ENCODE measurements at regions not wholly inside any gene's neighbourhood (a gene's known extent, or its start where the extent isn't known, plus 50 kb on each side); places are given as distances from the start of the nearest gene placed in this dataset.
"Not testable (repeated sequence)": the region's sequence is repeated elsewhere in the genome, so short reads cannot be mapped to it uniquely, and the experiment has no call there.

DNA sequence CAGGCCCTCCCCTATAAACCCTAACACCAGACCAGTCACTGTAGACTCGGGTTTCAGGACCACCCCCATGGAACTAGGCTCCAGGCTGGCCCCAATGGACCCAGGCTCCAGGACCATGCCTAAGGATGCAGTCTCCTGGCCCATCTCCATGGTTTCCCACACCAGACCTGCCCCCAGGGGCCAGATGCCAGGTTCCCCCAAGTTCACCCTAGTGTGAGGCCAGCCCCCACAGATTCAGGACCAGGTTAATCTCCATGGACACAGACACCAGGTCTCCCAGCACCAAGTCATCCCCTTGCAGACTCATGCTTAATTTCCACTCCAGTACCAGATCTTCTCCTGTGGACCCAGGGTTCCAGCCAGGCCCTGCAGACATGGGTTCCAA lies 103.8 kb upstream of the LANCL2 start:
- DNase-seq (ENCODE audit: low read depth): no peak

DNA sequence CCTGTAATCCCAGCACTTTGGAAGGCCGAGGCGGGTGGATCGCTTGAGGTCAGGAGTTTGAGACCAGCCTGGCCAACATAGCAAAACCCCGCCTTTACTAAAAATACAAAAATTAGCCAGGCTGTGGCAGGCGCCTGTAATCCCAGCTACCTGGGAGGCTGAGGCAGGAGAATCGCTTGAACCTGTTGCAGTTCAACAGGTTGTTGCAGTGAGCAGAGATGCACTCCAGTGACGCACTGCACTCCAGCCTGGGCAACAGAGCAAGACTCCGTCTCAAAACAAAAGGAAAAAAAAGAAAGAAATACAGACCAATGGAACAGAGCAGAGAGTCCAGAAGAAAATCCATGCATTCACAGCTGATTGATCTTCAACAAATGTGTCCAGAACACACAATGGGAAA lies 99.8 kb upstream of the LANCL2 start:
- not testable (repeated sequence) for DNase-seq (ENCODE audit: low read depth)

DNA sequence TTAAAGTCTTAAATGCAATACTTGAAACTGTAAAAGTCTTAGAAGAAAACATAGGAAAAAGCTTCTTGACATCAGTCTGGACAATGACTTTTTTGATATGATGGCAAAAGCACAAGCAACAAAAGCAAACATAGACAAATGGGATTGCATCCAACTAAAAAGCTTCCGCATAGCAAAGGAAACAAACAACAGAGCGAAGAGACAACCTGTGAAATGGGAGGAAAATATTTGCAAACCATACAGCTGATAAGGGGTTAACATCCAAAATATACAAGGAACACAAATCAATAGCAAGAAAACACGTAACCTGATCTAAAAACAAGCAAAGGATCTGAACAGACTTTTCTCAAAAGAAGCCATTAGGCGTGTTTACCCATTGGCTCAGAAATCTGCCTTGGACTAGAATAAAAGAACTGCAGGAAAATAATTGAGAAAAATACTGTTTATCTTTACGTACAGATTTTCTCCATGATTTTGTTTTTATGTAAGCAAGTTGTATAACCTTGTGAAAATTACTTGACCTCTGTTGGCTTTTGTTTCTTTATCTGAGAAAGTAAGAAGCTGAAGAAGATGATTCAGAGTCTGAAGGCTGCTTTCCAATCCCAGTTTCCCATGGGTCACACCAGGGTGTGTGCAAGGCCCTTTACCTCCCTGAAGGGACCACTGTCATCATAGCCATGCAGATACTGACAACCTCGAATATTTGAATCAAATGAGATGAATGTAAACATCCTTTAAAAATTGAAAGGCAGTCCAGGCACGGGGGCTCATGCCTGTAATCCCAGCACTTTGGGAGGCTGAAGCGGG lies 99.1 kb upstream of the LANCL2 start:
- DNase-seq (ENCODE audit: low read depth): no peak

GRCh38 chr7:55271069-55271626 lies 94.0 kb upstream of the LANCL2 start:
- DNase-seq (ENCODE audit: low read depth): no peak

DNA sequence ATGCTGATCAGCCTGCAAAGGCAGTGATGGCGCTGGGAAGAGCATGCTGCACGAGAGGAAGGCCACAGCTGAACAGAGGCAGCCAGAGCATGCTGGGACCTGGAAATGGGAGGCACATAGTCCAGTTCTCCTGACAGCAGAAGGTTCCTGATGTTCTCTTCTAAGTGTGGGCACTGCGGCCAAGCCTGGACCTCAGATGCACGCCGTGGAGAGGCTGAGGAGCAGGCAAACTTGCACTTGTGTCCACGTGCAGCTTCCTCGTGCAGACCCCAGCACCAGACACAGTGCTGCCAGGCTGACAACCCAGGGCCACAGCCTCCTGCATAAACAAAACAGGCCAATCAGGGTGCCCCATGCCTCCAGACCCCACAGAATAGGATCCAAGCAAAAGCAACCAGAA lies 93.5 kb upstream of the LANCL2 start:
- no peak for DNase-seq (ENCODE audit: low read depth)

- DNase-seq (ENCODE audit: low read depth): no peak
Observed at GRCh38 chr7:55272328-55272727, 92.8 kb upstream of the LANCL2 start.

DNA sequence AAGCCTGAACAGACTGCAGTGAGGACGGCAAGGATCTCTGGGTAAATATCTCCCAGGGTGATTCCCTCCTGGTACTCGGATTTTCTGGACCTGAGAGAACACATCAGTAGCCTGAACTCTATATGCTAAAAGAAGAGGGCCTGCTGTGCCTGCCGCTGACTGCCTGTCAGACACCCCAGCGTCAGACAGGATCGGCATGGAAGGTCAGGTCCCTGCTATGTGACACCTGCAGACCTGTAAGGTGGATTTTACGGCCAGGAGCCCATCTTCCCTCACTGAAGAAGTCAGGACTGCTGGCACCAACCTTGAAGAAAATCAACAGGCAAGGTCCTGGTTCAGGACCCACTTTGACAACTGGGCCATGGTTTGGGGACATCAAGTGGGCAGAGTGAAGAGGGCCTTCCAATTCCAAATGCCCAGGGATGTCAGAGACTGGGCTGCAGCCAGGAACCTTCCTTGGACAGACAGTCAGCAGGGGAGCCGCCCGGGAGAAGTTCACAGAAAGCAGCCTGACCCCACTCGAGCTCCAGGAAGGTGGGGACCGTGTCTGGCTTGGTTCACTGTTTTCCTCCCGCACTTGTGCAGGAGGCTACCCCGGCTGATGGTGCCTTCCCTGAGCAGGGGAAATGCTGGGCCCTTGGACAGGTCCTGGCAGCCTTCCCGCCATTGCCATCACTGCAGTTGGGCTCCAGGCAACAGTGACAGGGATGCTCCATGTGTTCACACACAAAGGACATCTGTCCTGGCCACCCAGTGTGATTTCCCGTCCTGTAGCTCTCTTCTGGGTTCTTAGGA lies 91.8 kb upstream of the LANCL2 start:
- no peak for DNase-seq (ENCODE audit: low read depth)

- DNase-seq (ENCODE audit: low read depth): no peak
Observed at GRCh38 chr7:55274156-55274555, 91.0 kb upstream of the LANCL2 start.

GRCh38 chr7:55275291-55276200 lies 89.6 kb upstream of the LANCL2 start:
- no peak for DNase-seq (ENCODE audit: low read depth)

DNA sequence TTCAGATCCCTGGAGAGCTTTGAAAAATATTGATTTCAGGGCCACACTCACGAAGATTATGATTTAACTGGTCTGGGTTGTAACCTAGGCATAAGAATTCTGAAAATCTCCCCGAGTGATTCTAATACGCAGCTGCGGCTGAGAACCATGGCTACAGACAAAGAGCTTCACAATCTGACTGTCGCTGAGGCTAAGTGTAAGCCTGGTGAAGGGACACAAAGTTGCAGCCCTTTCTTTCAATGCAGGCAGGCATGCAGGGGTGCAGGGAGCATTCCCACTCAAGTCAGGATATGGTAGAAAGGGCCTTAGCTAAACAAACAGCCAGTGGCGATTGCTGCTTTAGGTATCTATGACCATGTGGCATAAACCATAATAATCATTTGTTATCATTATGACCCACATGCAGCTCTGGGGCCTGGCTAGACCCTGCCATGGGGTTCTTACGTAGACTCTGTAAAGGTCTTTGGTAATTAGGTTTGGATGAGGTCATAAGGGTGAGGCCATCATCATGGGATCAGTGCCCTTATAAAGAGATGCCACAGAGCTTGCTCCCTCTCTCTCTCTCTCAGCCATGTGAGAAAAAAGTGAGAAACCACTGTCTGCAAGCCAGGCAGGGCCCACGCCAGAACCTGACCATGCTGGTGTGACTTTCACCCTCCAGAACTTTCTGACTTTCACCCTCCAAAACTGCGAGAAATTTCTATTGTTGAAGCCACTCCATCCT lies 88.4 kb upstream of the LANCL2 start:
- no peak for DNase-seq (ENCODE audit: low read depth)

DNA sequence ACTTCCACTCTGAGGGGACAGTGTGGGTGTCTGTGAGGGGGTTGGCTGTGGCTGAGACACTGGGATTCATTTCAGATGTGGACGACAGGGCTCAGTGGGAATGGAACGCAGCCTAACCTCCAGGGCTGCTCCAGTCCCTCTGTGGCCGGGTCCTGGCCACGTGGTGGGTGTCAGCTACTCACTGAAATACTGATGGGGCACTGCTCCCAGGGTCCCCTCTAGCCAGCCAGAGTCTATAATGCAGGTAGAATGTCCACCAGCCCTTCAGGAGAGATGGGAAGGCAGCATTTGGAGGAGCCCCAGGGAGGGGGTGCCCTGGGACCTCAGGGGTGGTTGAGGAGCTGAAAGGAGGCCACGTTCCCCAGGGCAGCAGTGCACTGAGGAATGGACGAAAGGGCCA lies 87.2 kb upstream of the LANCL2 start:
- no peak for DNase-seq (ENCODE audit: low read depth)

- DNase-seq (ENCODE audit: low read depth): no peak
Observed at GRCh38 chr7:55278321-55278720, 86.8 kb upstream of the LANCL2 start.

GRCh38 chr7:55279080-55279845 lies 85.9 kb upstream of the LANCL2 start:
- no peak for DNase-seq (ENCODE audit: low read depth)

DNA sequence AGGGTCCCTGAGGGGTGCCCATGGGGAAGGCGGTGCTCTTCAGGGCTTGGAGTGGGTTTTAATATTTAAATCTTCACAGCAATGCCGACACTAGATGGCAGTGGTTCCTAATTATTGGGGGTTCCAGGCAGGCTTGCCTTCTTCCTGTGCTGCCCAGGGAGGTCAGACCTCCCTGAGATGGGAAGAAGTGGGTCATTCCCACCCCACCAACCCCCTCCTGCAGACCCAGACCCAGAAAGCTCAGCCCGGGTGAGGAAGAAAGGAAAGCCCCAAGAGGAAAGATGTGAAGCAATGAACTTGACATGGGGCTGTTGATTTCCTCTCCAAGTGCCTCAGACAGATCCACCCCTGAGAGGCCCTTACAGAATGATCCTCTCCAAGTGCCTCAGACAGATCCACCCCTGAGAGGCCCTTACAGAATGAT lies 85.1 kb upstream of the LANCL2 start:
- peak; percentile 21 for DNase-seq (ENCODE audit: low read depth)

DNA sequence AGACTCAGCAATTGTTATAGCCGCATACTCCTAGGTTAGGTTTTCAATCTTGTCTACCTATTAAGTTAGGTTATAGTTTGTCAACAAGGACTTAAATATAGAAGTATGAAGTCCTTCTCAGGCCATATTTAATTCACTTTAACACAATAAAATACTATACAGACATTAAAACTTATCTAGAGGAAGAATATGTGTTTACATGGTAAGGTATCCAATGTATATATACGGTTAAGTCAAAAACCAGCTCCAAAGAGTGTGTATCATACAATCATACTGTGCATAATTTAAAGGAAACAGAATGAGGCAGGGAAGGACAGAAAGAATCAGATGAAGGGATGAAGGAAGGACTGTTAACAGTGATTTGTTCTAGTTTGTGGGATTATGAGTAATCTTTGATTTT lies 79.5 kb upstream of the LANCL2 start:
- DNase-seq (ENCODE audit: low read depth): no peak

DNA sequence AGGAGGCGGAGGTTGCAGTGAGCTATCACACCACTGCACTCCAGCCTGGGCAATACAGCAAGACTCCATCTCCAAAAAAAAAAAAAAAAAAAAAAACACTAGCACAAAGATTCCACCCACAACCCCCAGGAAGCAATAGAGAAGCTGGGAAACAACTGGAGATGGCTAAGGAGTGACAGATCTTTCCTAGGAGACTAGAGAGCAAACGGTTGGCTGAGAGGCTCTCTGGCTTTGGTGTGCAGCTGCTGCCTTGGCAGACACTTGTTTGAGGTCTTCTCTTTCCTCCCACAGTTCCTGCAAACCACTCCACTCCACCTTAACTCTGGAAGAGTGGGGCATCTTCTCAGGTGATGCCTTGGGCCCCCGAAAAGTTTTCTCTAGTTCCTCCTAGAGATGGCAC lies 78.5 kb upstream of the LANCL2 start:
- DNase-seq (ENCODE audit: low read depth): no peak

DNA sequence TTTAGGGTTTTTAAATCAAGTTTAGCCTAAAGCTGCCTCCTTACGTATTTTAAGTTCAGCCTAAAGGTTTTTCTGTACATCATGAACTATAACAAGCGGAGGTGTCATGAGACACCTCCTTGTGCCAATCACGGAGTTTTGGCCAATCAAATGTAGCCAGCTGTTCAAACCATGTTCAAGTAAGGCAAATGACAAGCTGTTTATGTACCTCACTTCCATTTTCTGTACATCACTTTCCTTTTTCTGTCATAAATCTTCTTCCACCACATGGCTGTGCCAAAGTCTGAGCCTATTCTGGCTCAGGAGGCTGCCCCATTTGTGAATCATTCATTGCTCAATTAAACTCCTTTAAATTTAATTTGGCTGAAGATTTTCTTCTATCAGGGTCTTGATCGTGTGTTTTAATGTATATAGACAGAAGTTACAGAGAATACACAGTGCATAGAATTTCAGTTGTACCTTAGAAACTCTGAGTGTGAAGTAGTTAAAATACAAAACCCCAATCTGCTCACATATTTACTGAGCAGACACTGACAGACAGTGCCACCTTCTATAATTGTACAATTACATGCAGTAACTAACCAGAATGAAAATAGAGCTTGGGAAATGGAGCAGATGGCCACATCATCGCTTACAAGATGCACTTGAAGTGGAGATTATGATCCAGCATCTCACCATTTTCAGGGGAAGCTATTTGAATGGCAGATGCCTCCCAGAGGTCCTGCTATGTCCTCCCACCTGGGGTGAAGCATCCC lies 76.9 kb upstream of the LANCL2 start:
- DNase-seq (ENCODE audit: low read depth): no peak

GRCh38 chr7:55296070-55296469 lies 69.1 kb upstream of the LANCL2 start:
- no peak for DNase-seq (ENCODE audit: low read depth)

DNA sequence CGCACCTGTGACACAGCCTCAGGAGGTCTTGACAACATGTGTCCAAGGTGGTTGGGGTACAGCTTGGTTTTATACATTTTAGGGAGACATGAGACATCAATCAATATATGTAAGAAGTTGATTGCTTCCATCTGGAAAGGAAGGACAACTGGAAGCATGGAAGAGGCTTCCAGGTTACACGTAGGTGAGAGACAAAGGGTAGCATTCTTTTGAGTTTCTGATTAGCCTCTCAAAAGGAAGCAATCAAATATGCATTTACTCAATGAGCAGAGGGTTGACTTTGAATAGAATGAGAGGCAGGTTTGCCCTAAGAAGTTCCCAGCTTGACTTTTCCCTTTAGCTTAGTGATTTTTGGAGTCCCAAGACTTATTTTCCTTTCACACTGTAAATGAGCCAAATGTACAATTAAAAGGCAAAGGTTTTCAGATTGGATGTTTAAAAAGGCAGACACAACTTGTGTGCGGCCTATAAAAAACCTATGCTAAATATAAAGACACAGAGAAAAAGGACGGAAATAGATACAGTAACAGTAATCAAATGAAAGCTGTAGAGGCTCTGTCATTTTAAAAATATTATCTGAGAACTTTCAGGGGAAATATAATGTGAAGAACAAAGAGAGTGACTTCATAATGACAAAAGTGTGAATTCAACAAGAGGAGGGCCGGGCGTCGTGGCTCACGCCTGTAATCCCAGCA lies 65.7 kb upstream of the LANCL2 start:
- DNase-seq (ENCODE audit: low read depth): no peak

Data from stimulated activated CD8-positive, alpha-beta memory T cell treated with anti-CD3 and anti-CD28 coated beads, Interleukin-7, amount 100 ng/mL, for 24 hours (primary cell).